Stimulated activated CD4-positive, alpha-beta T cell treated with anti-CD3 and anti-CD28 coated beads, Interleukin-15, amount 100 ng/mL, for 48 hours (primary cell): ENCODE measurements at regions not wholly inside any gene's neighbourhood (a gene's known extent, or its start where the extent isn't known, plus 50 kb on each side); places are given as distances from the start of the nearest gene placed in this dataset.
"Not testable (repeated sequence)": the region's sequence is repeated elsewhere in the genome, so short reads cannot be mapped to it uniquely, and the experiment has no call there.

Experiments
- DNase-seq, 2 donors: peaks; one replicate each; pipeline ENCODE4 v3.0.0-alpha.2; 2020; ENCODE audit warnings: low read depth in 2 of 2

GRCh38 chrX:52261125-52261462 lies 76.4 kb downstream of the MAGED4 start:
- DNase-seq = no peak

GRCh38 chrX:52261463-52262194 lies 76.9 kb downstream of the MAGED4 start:
- DNase-seq = peak; percentile 72 to 92

- DNase-seq = no peak
Observed at GRCh38 chrX:52262195-52262546, 77.5 kb downstream of the MAGED4 start.

- no peak for DNase-seq
Observed at GRCh38 chrX:52263417-52263816, 78.7 kb downstream of the MAGED4 start.

GRCh38 chrX:52265713-52266112 lies 81.0 kb downstream of the MAGED4 start:
- DNase-seq = no peak

GRCh38 chrX:52268502-52268901 lies 83.8 kb downstream of the MAGED4 start:
- not testable (repeated sequence) for DNase-seq

- DNase-seq = no peak
Observed at GRCh38 chrX:52270453-52271116, 85.9 kb downstream of the MAGED4 start.

- no peak for DNase-seq
Observed at GRCh38 chrX:52271206-52271605, 86.5 kb downstream of the MAGED4 start.

GRCh38 chrX:52277666-52278065 lies 91.2 kb upstream of the XAGE2 start:
- DNase-seq = no peak

- no peak for DNase-seq
Observed at GRCh38 chrX:52280812-52281211, 88.0 kb upstream of the XAGE2 start.

GRCh38 chrX:52284865-52285264 lies 84.0 kb upstream of the XAGE2 start:
- DNase-seq = no peak

GRCh38 chrX:52298968-52299367 lies 69.9 kb upstream of the XAGE2 start:
- not testable (repeated sequence) for DNase-seq

GRCh38 chrX:52308532-52308931 lies 60.3 kb upstream of the XAGE2 start:
- DNase-seq = not testable (repeated sequence)
